ENCODE measurements at regions not wholly inside any gene's neighbourhood (a gene's known extent, or its start where the extent isn't known, plus 50 kb on each side); places are given as distances from the start of the nearest gene placed in this dataset.

GRCh38 chr14:58876608-58877007, 238.8 kb downstream of the DACT1 start:
- intact Hi-C loops (cut with micrococcal nuclease): no loop called here
- Histone ChIP-seq H3K36me3 (no peaks in the 10 kb centered on the region), H3K27me3 (ENCODE audit: low read depth) (peaks cover 2% of the 10 kb centered on the region), H3K27ac (replicated peaks) (no peak overlapping the region), H3K4me1 (no peaks in the 10 kb centered on the region), H3K9me3 (replicated peaks) (no peaks in the 10 kb centered on the region), H3K4me3 (no peak overlapping the region)
- no peak for TF ChIP-seq CTCF (IDR thresholded peaks at IDR 0.05; ENCODE audit: borderline replicate concordance)
- DNase-seq: no peak

GRCh38 chr14:58878439-58879139, 240.8 kb downstream of the DACT1 start:
- Histone ChIP-seq H3K27me3 (ENCODE audit: low read depth) (no peaks in the 10 kb centered on the region), H3K27ac (replicated peaks) (no peak overlapping the region), H3K4me1 (no peaks in the 10 kb centered on the region), H3K36me3 (no peaks in the 10 kb centered on the region), H3K4me3 (no peak overlapping the region), H3K9me3 (replicated peaks) (no peaks in the 10 kb centered on the region)
- intact Hi-C loops (cut with micrococcal nuclease): no loop called here
- no peak for TF ChIP-seq CTCF (IDR thresholded peaks at IDR 0.05; ENCODE audit: borderline replicate concordance)
- DNase-seq: no peak

GRCh38 chr14:58881433-58881832, 243.7 kb downstream of the DACT1 start:
- TF ChIP-seq CTCF (IDR thresholded peaks at IDR 0.05; ENCODE audit: borderline replicate concordance): no peak
- Histone ChIP-seq H3K4me3 (no peak overlapping the region), H3K9me3 (replicated peaks) (no peaks in the 10 kb centered on the region), H3K27ac (replicated peaks) (no peak overlapping the region), H3K27me3 (ENCODE audit: low read depth) (no peaks in the 10 kb centered on the region), H3K36me3 (no peaks in the 10 kb centered on the region), H3K4me1 (no peaks in the 10 kb centered on the region)
- intact Hi-C loops (cut with micrococcal nuclease): no loop called here
- no peak for DNase-seq

- Histone ChIP-seq H3K27ac (replicated peaks) (no peak overlapping the region), H3K27me3 (ENCODE audit: low read depth) (no peaks in the 10 kb centered on the region), H3K9me3 (replicated peaks) (no peaks in the 10 kb centered on the region), H3K4me3 (no peak overlapping the region), H3K36me3 (no peaks in the 10 kb centered on the region), H3K4me1 (no peaks in the 10 kb centered on the region)
- intact Hi-C loops (cut with micrococcal nuclease): no loop called here
- no peak for DNase-seq
- TF ChIP-seq CTCF (IDR thresholded peaks at IDR 0.05; ENCODE audit: borderline replicate concordance): no peak
Measured at GRCh38 chr14:58882577-58883018, 244.8 kb downstream of the DACT1 start.

GRCh38 chr14:58884442-58884841, 246.7 kb downstream of the DACT1 start:
- H3K27ac ChIP-seq (replicated peaks): no peak overlapping the region
- H3K4me1 ChIP-seq: no peaks in the 10 kb centered on the region
- TF ChIP-seq CTCF (IDR thresholded peaks at IDR 0.05; ENCODE audit: borderline replicate concordance): peak; percentile 25
- no peak for DNase-seq
- no peaks in the 10 kb centered on the region for H3K36me3 ChIP-seq
- H3K4me3 ChIP-seq: no peak overlapping the region
- no peaks in the 10 kb centered on the region for H3K27me3 ChIP-seq (ENCODE audit: low read depth)
- intact Hi-C loops (cut with micrococcal nuclease): no loop called here
- H3K9me3 ChIP-seq (replicated peaks): no peaks in the 10 kb centered on the region

All from left ventricle myocardium inferior (tissue), 1 donor.